Tibial nerve (tissue), 4 donors: ENCODE measurements at regions not wholly inside any gene's neighbourhood (a gene's known extent, or its start where the extent isn't known, plus 50 kb on each side); places are given as distances from the start of the nearest gene placed in this dataset.

Experiments used
- DNase-seq, 2 donors: peaks; one replicate each; pipeline ENCODE4 v3.0.0-alpha.2; 2019; ENCODE audit warnings: low spot score in 2 of 2
- H3K27ac ChIP-seq, 4 donors: fragments of 200-600 bp; sonication (generic) in 3 of 4; one replicate each; pipeline ENCODE4 v1.5.1; 2017 to 2019; ENCODE audit warnings: mild to moderate bottlenecking in 1 of 4
- H3K27me3 ChIP-seq, 2 donors: fragments of 200-600 bp; sonication (generic) in 1 of 2; one replicate each; pipeline versions ENCODE4 v1.5.1 to v1.6.0; 2017 to 2019
- H3K36me3 ChIP-seq, 3 donors: fragments of 200-600 bp; sonication (generic); one replicate each; pipeline ENCODE4 v1.5.1; 2018 to 2019
- H3K4me1 ChIP-seq, 4 donors: fragments of 200-600 bp; sonication (generic) in 3 of 4; one replicate each; pipeline ENCODE4 v1.5.1; 2017 to 2019
- H3K4me3 ChIP-seq, 4 donors: fragments of 200-600 bp; sonication (generic) in 3 of 4; one replicate each; pipeline ENCODE4 v1.5.1; 2017 to 2019; ENCODE audit warnings: mild to moderate bottlenecking in 1 of 4, moderate library complexity in 1 of 4
- H3K9me3 ChIP-seq, 4 donors: fragments of 200-600 bp; sonication (generic) in 3 of 4; one replicate each; pipeline ENCODE4 v1.5.1; 2017 to 2019
- CTCF ChIP-seq, 5 experiments: fragments of 200-600 bp in 3 of 5; fragments of 450-650 bp in 2 of 5; sonication (generic) in 3 of 5; IDR thresholded peaks; one replicate each; pipeline ENCODE4 v1.5.1; 2016 to 2019; ENCODE audit warnings: antibody characterized with exemption in 5 of 5, mild to moderate bottlenecking in 3 of 5, moderate library complexity in 2 of 5
- EP300 ChIP-seq, 2 donors: sonication (generic); formaldehyde crosslinking; IDR thresholded peaks; one replicate each; pipeline ENCODE4 v1.6.1; 2017; ENCODE audit warnings: antibody characterized with exemption in 2 of 2, mild to moderate bottlenecking in 1 of 2
- POLR2A ChIP-seq, 2 donors: fragments of 450-650 bp; IDR thresholded peaks; one replicate each; pipeline ENCODE4 v1.6.1; 2017; ENCODE audit warnings: antibody characterized with exemption in 2 of 2, mild to moderate bottlenecking in 2 of 2, moderate library complexity in 2 of 2
- WGBS, 2 donors: methylation state at CpG; one replicate each; pipeline ENCODE4 v1.1.5; 2018; 5-methylcytosine and 5-hydroxymethylcytosine counted together

- Histone ChIP-seq H3K9me3 (no peaks in the 10 kb centered on the region), H3K27me3 (no peaks in the 10 kb centered on the region), H3K4me3 (no peak overlapping the region), H3K27ac (no peak overlapping the region), H3K36me3 (no peaks in the 10 kb centered on the region), H3K4me1 (peaks cover 0 to 24% (median 18%) of the 10 kb centered on the region in 4 donors)
- TF ChIP-seq EP300 (IDR thresholded peaks at IDR 0.05), result no peak
- no peak for TF ChIP-seq CTCF (IDR thresholded peaks at IDR 0.05)
- no peak for TF ChIP-seq POLR2A (IDR thresholded peaks at IDR 0.05)
- no peak for DNase-seq
- WGBS, 2 donors, result 86 to 87% methylated on average over 6 of the region's 6 CpGs
These were observed 376.8 kb upstream of the C2CD4B start for GRCh38 chr15:62541846-62542245.

GRCh38 chr15:62544446-62544845 lies 379.4 kb upstream of the C2CD4B start:
- Histone ChIP-seq H3K36me3 (no peaks in the 10 kb centered on the region), H3K4me3 (no peak overlapping the region), H3K4me1 (peaks cover 0 to 30% (median 21%) of the 10 kb centered on the region in 4 donors), H3K9me3 (no peaks in the 10 kb centered on the region), H3K27me3 (no peaks in the 10 kb centered on the region), H3K27ac (no peak overlapping the region)
- DNase-seq, result no peak
- WGBS, 2 donors, result 93 to 97% methylated on average over 3 of the region's 3 CpGs
- TF ChIP-seq CTCF (IDR thresholded peaks at IDR 0.05) (no peak), POLR2A (IDR thresholded peaks at IDR 0.05) (no peak), EP300 (IDR thresholded peaks at IDR 0.05) (no peak)

- H3K27me3 ChIP-seq, result no peaks in the 10 kb centered on the region
- DNase-seq, result peak; percentile 42 to 61
- no peaks in the 10 kb centered on the region for H3K9me3 ChIP-seq
- 30 to 32% methylated on average over 4 of the region's 4 CpGs for WGBS, 2 donors
- H3K4me1 ChIP-seq, result peaks cover 0 to 39% (median 21%) of the 10 kb centered on the region in 4 donors
- H3K4me3 ChIP-seq, result no peak overlapping the region
- peak overlapping the region; percentile 19 to 84 (median 58) for H3K27ac ChIP-seq
- TF ChIP-seq EP300 (IDR thresholded peaks at IDR 0.05) (peak in 1 of 2 donors; percentile 77), CTCF (IDR thresholded peaks at IDR 0.05) (no peak)
- no peaks in the 10 kb centered on the region for H3K36me3 ChIP-seq
These were observed 380.6 kb upstream of the C2CD4B start for GRCh38 chr15:62545467-62546227.

GRCh38 chr15:62546628-62547027 lies 381.5 kb upstream of the C2CD4B start:
- Histone ChIP-seq H3K9me3 (no peaks in the 10 kb centered on the region), H3K4me3 (no peak overlapping the region), H3K27me3 (no peaks in the 10 kb centered on the region), H3K4me1 (peaks cover 0 to 39% (median 21%) of the 10 kb centered on the region in 4 donors), H3K27ac (peak overlapping the region; percentile 19 to 84 (median 58)), H3K36me3 (no peaks in the 10 kb centered on the region)
- 64 to 70% methylated on average over 4 of the region's 4 CpGs for WGBS, 2 donors
- no peak for DNase-seq
- TF ChIP-seq CTCF (IDR thresholded peaks at IDR 0.05) (no peak), POLR2A (IDR thresholded peaks at IDR 0.05) (no peak), EP300 (IDR thresholded peaks at IDR 0.05) (no peak)

DNA sequence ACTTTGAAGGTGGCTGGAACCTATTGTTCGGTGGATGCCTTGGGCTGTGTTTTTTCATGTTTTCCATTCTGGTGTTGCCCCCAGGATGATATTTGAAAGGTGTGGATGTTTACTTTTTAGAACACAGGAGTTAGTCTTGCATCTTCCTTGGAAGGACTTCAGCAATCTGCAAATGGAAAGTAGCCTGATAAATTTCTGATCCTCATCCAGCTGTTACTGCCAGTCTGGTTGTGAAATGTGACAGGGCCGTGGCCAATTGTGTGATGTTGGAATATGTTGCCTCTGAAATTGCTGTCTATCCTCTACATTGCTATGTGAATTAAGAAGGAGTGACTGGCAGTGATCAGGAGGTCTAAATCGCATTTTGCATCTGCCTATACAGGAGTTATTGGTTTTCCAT lies 382.5 kb upstream of the C2CD4B start:
- Histone ChIP-seq H3K27me3 (no peaks in the 10 kb centered on the region), H3K4me3 (no peak overlapping the region), H3K36me3 (no peaks in the 10 kb centered on the region), H3K27ac (no peak overlapping the region), H3K4me1 (peaks cover 0 to 39% (median 21%) of the 10 kb centered on the region in 4 donors), H3K9me3 (no peaks in the 10 kb centered on the region)
- 84 to 85% methylated on average over 3 of the region's 3 CpGs for WGBS, 2 donors
- peak in 1 of 2 donors; percentile 31 for DNase-seq
- TF ChIP-seq CTCF (IDR thresholded peaks at IDR 0.05) (no peak), EP300 (IDR thresholded peaks at IDR 0.05) (peak in 1 of 2 donors; percentile 59)
